HEK293 (cell line): ENCODE measurements at regions not wholly inside any gene's neighbourhood (a gene's known extent, or its start where the extent isn't known, plus 50 kb on each side); places are given as distances from the start of the nearest gene placed in this dataset.

Source experiments
- KLF10 ChIP-seq: fragments of 450-650 bp; IDR thresholded peaks from 2 replicates; pipeline ENCODE4 v1.5.1; 2018; ENCODE audit warnings: missing biosample characterization, mild to moderate bottlenecking, missing genetic modification characterization
- TRIM28 ChIP-seq: IDR thresholded peaks from 2 replicates; pipeline ENCODE4 v1.6.1; 2011; ENCODE audit warnings: low read length, control low read depth, borderline replicate concordance
- ZBTB1 ChIP-seq: fragments of 450-650 bp; formaldehyde crosslinking; IDR thresholded peaks from 2 replicates; pipeline ENCODE4 v1.5.1; 2016; ENCODE audit warnings: missing biosample characterization, missing genetic modification characterization
- ZBTB7A ChIP-seq: fragments of 450-650 bp; formaldehyde crosslinking; IDR thresholded peaks from 2 replicates; pipeline ENCODE4 v1.5.1; 2016; ENCODE audit warnings: low read depth, missing biosample characterization, missing genetic modification characterization
- ZFP37 ChIP-seq: fragments of 450-650 bp; formaldehyde crosslinking; IDR thresholded peaks from 2 replicates; pipeline ENCODE4 v1.5.1; 2016; ENCODE audit warnings: missing biosample characterization, missing genetic modification characterization
- ZNF239 ChIP-seq: fragments of 450-650 bp; formaldehyde crosslinking; IDR thresholded peaks from 2 replicates; pipeline ENCODE4 v1.5.1; 2016; ENCODE audit warnings: missing biosample characterization, missing genetic modification characterization
- ZNF423 ChIP-seq: fragments of 450-650 bp; formaldehyde crosslinking; IDR thresholded peaks from 2 replicates; pipeline ENCODE4 v1.5.1; 2016; ENCODE audit warnings: missing biosample characterization, missing genetic modification characterization
- ZNF558 ChIP-seq: fragments of 450-650 bp; formaldehyde crosslinking; IDR thresholded peaks from 2 replicates; pipeline ENCODE4 v1.5.1; 2016; ENCODE audit warnings: missing biosample characterization, missing genetic modification characterization
- ZNF670 ChIP-seq: fragments of 450-650 bp; formaldehyde crosslinking; IDR thresholded peaks from 2 replicates; pipeline ENCODE4 v1.5.1; 2016; ENCODE audit warnings: missing biosample characterization, missing genetic modification characterization, low read depth
- ZNF776 ChIP-seq: fragments of 450-650 bp; formaldehyde crosslinking; IDR thresholded peaks from 2 replicates; pipeline ENCODE4 v1.5.0; 2017; ENCODE audit warnings: missing biosample characterization, missing genetic modification characterization, borderline replicate concordance
- TF ChIP-seq, protein P1 (sequence below): fragments of 450-650 bp; formaldehyde crosslinking; IDR thresholded peaks from 2 replicates; pipeline ENCODE4 v1.5.1; 2016; ENCODE audit warnings: missing biosample characterization, missing genetic modification characterization

DNA sequence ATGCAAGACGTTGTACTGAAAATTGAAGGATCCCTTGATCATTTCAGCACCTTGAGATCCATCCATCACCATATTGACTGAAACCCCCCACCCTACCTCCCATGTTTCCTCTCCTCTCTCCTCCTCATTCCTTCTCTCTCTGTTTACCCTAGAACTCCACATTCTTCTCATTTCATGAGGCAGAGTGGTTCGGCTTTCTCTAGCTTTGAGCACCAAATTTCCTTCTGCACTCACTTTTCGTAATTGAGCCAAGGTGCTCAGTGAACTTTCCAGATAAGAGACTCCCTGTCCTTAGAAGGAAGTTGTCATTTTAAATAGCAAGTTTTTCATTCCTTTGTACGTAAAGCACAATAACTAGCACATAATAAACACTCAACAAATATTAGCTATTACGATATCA lies 108.3 kb upstream of the SLC34A2 start:
- no peak for TF ChIP-seq ZBTB1
- TF ChIP-seq, protein P1, sequence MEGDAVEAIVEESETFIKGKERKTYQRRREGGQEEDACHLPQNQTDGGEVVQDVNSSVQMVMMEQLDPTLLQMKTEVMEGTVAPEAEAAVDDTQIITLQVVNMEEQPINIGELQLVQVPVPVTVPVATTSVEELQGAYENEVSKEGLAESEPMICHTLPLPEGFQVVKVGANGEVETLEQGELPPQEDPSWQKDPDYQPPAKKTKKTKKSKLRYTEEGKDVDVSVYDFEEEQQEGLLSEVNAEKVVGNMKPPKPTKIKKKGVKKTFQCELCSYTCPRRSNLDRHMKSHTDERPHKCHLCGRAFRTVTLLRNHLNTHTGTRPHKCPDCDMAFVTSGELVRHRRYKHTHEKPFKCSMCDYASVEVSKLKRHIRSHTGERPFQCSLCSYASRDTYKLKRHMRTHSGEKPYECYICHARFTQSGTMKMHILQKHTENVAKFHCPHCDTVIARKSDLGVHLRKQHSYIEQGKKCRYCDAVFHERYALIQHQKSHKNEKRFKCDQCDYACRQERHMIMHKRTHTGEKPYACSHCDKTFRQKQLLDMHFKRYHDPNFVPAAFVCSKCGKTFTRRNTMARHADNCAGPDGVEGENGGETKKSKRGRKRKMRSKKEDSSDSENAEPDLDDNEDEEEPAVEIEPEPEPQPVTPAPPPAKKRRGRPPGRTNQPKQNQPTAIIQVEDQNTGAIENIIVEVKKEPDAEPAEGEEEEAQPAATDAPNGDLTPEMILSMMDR (tag by site-specific recombination) = no peak
- no peak for TF ChIP-seq ZFP37 (tag by site-specific recombination)
- no peak for TF ChIP-seq ZBTB7A (tag by site-specific recombination)
- TF ChIP-seq KLF10 = no peak
- no peak for TF ChIP-seq ZNF239 (tag by site-specific recombination)
- no peak for TF ChIP-seq ZNF670 (tag by site-specific recombination)
- TF ChIP-seq ZNF423 (tag by site-specific recombination) = no peak
- no peak for TF ChIP-seq TRIM28
- no peak for TF ChIP-seq ZNF558 (tag by site-specific recombination)
- no peak for TF ChIP-seq ZNF776 (tag by site-specific recombination)
